ENCODE measurements at regions not wholly inside any gene's neighbourhood (a gene's known extent, or its start where the extent isn't known, plus 50 kb on each side); places are given as distances from the start of the nearest gene placed in this dataset.

DNA sequence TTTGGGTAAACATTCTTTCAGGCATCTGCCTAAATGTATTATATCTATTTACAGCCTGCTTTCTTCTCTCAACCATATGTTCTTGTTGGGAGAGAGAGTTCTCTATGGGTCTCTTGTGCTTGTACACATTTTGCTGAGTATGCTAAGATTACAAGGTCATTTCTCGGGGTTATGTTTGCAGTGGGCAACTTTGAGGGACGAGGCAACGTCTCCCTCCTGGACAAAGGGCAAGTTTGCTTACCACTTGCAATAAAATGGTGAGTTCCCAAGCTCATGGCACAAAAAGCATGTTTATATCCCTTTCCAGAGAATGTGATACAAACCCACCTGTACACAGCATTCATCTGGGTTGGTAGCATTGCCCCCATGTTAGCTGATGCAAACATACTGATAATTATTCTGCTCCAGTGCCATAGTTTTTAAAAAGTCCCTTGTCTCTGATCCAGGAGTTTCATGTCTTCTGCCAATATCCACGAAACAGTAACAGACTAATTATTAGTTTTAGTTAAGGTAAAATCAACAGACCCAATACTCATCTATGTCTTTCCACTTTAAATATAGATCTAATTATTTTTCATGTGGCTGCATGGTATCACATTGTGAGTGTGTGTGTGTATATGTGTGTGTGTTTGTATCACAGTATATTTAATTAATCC lies 84.2 kb upstream of the MAPK4 start:
- H3K4me3 ChIP-seq (ENCODE audit: low read length), result no peak overlapping the region
- H3K4me2 ChIP-seq (ENCODE audit: low read length), result no peak overlapping the region
- H3K27me3 ChIP-seq (ENCODE audit: low read length), result no peaks in the 10 kb centered on the region
- no peaks in the 10 kb centered on the region for H3K9me3 ChIP-seq (ENCODE audit: low read length)
- intact Hi-C loops (cut with micrococcal nuclease), result no loop called here
- H3K79me2 ChIP-seq (ENCODE audit: low read length), result no peaks in the 10 kb centered on the region
- ATAC-seq, result no peak
- H3K9me2 ChIP-seq (replicated peaks; ENCODE audit: low read length), result no peaks in the 10 kb centered on the region
- no peaks in the 10 kb centered on the region for H3F3A ChIP-seq (ENCODE audit: low read length, unreplicated experiment)
- no peak overlapping the region for H2AFZ ChIP-seq (ENCODE audit: low read length)
- H3K4me1 ChIP-seq (ENCODE audit: insufficient read depth, low read length), result no peaks in the 10 kb centered on the region
- DNase-seq, result no peak
- BruUV-seq (replicated peaks), result no TSS peak
- TF ChIP-seq EZH2phosphoT487 (IDR thresholded peaks at IDR 0.05; ENCODE audit: borderline replicate concordance, low read length), result no peak
- TF ChIP-seq EZH2 (IDR thresholded peaks at IDR 0.05; ENCODE audit: low read length, unreplicated experiment), result no peak
- TF ChIP-seq, protein P1, sequence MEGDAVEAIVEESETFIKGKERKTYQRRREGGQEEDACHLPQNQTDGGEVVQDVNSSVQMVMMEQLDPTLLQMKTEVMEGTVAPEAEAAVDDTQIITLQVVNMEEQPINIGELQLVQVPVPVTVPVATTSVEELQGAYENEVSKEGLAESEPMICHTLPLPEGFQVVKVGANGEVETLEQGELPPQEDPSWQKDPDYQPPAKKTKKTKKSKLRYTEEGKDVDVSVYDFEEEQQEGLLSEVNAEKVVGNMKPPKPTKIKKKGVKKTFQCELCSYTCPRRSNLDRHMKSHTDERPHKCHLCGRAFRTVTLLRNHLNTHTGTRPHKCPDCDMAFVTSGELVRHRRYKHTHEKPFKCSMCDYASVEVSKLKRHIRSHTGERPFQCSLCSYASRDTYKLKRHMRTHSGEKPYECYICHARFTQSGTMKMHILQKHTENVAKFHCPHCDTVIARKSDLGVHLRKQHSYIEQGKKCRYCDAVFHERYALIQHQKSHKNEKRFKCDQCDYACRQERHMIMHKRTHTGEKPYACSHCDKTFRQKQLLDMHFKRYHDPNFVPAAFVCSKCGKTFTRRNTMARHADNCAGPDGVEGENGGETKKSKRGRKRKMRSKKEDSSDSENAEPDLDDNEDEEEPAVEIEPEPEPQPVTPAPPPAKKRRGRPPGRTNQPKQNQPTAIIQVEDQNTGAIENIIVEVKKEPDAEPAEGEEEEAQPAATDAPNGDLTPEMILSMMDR (conservative IDR thresholded peaks at IDR 0.05; ENCODE audit: low read depth, low read length), result no peak
- ChIA-PET POLR2A (ENCODE audit: unreplicated experiment) (no interaction called here), CTCF (no interaction called here)
- H4K20me1 ChIP-seq (ENCODE audit: low read length), result no peaks in the 10 kb centered on the region
- no peaks in the 10 kb centered on the region for H3K36me3 ChIP-seq (ENCODE audit: low read depth, low read length)
- H3K9ac ChIP-seq (ENCODE audit: low read length), result no peak overlapping the region
- no peak overlapping the region for H3K27ac ChIP-seq (ENCODE audit: low read length)

DNA sequence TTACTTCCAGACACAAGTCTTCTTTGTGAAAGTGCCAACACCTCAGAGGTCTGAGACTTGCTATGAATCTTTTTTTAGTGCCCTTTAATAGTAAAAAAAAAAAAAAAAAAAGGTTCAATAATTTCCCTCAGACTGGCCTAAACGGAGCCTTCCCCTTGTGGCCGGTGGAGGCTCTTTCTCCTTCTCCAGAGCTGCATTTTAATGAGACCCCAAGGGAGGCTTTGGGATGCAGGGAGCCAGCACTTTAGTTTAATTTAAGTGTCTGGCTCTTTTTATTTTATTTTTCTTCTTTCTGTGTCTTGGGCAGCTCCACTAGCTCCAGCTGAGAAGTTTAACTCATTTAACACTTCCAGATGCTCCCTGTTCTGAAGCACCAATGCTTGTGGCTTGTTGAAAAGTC lies 67.8 kb upstream of the MAPK4 start:
- Histone ChIP-seq H3F3A (ENCODE audit: low read length, unreplicated experiment) (no peaks in the 10 kb centered on the region), H3K4me3 (ENCODE audit: low read length) (no peak overlapping the region), H3K9me2 (replicated peaks; ENCODE audit: low read length) (no peaks in the 10 kb centered on the region), H3K4me1 (ENCODE audit: insufficient read depth, low read length) (no peaks in the 10 kb centered on the region), H3K27me3 (ENCODE audit: low read length) (no peaks in the 10 kb centered on the region), H2AFZ (ENCODE audit: low read length) (no peak overlapping the region), H3K9ac (ENCODE audit: low read length) (no peak overlapping the region), H3K9me3 (ENCODE audit: low read length) (no peaks in the 10 kb centered on the region), H3K36me3 (ENCODE audit: low read depth, low read length) (no peaks in the 10 kb centered on the region), H4K20me1 (ENCODE audit: low read length) (no peaks in the 10 kb centered on the region), H3K27ac (ENCODE audit: low read length) (no peak overlapping the region), H3K4me2 (ENCODE audit: low read length) (no peak overlapping the region), H3K79me2 (ENCODE audit: low read length) (no peaks in the 10 kb centered on the region)
- intact Hi-C loops (cut with micrococcal nuclease), result no loop called here
- TF ChIP-seq EZH2phosphoT487 (IDR thresholded peaks at IDR 0.05; ENCODE audit: borderline replicate concordance, low read length), result no peak
- TF ChIP-seq EZH2 (IDR thresholded peaks at IDR 0.05; ENCODE audit: low read length, unreplicated experiment), result no peak
- no peak for ATAC-seq
- POLR2A ChIA-PET (ENCODE audit: unreplicated experiment), result no interaction called here
- BruUV-seq (replicated peaks), result no TSS peak
- CTCF ChIA-PET, result no interaction called here
- DNase-seq, result no peak

DNA sequence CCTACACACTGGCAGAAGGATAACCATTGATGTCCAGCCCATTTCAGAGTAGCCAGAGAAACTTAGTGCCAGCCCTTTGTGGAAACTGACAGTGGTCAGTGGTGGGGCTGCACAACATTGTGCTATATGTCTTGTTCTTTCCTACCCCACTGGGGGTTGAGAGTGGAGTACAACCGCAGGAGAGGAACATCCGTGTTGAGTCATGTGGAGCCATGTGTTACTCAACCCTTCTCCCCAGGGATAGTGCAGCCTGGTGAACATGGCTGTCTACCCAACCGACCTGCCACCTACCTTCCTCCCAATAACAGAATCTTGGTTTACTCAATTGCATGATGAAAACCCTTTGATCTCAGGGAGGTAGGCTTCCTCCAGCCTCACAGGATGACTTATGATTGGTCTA lies 65.3 kb upstream of the MAPK4 start:
- intact Hi-C loops (cut with micrococcal nuclease), result no loop called here
- ChIA-PET CTCF (no interaction called here), POLR2A (ENCODE audit: unreplicated experiment) (no interaction called here)
- no peak for DNase-seq
- no peak overlapping the region for H3K9ac ChIP-seq (ENCODE audit: low read length)
- H3K36me3 ChIP-seq (ENCODE audit: low read depth, low read length), result no peaks in the 10 kb centered on the region
- H3K9me2 ChIP-seq (replicated peaks; ENCODE audit: low read length), result no peaks in the 10 kb centered on the region
- ATAC-seq, result no peak
- H2AFZ ChIP-seq (ENCODE audit: low read length), result no peak overlapping the region
- no peaks in the 10 kb centered on the region for H3K4me1 ChIP-seq (ENCODE audit: insufficient read depth, low read length)
- no TSS peak for BruUV-seq (replicated peaks)
- H3K27ac ChIP-seq (ENCODE audit: low read length), result no peak overlapping the region
- no peaks in the 10 kb centered on the region for H3K79me2 ChIP-seq (ENCODE audit: low read length)
- no peaks in the 10 kb centered on the region for H3K9me3 ChIP-seq (ENCODE audit: low read length)
- no peak overlapping the region for H3K4me3 ChIP-seq (ENCODE audit: low read length)
- no peaks in the 10 kb centered on the region for H3F3A ChIP-seq (ENCODE audit: low read length, unreplicated experiment)
- H3K27me3 ChIP-seq (ENCODE audit: low read length), result no peaks in the 10 kb centered on the region
- no peaks in the 10 kb centered on the region for H4K20me1 ChIP-seq (ENCODE audit: low read length)
- TF ChIP-seq EZH2 (IDR thresholded peaks at IDR 0.05; ENCODE audit: low read length, unreplicated experiment), result no peak
- no peak for TF ChIP-seq EZH2phosphoT487 (IDR thresholded peaks at IDR 0.05; ENCODE audit: borderline replicate concordance, low read length)
- TF ChIP-seq, protein P1 (conservative IDR thresholded peaks at IDR 0.05; ENCODE audit: low read depth, low read length), result no peak
- H3K4me2 ChIP-seq (ENCODE audit: low read length), result no peak overlapping the region

Data from PC-3 (cell line).